ENCODE measurements at regions not wholly inside any gene's neighbourhood (a gene's known extent, or its start where the extent isn't known, plus 50 kb on each side); places are given as distances from the start of the nearest gene placed in this dataset.

- no peak for DNase-seq
Measured at GRCh38 chr12:4012977-4013968, 140.1 kb upstream of the PARP11 start.

GRCh38 chr12:4012073-4012472, 138.9 kb upstream of the PARP11 start:
- DNase-seq, result no peak

- no peak for DNase-seq
Measured at GRCh38 chr12:4011597-4011996, 138.4 kb upstream of the PARP11 start.

GRCh38 chr12:4009979-4010704, 136.9 kb upstream of the PARP11 start:
- DNase-seq, result no peak

GRCh38 chr12:4006743-4007142, 133.5 kb upstream of the PARP11 start:
- DNase-seq, result no peak

DNA sequence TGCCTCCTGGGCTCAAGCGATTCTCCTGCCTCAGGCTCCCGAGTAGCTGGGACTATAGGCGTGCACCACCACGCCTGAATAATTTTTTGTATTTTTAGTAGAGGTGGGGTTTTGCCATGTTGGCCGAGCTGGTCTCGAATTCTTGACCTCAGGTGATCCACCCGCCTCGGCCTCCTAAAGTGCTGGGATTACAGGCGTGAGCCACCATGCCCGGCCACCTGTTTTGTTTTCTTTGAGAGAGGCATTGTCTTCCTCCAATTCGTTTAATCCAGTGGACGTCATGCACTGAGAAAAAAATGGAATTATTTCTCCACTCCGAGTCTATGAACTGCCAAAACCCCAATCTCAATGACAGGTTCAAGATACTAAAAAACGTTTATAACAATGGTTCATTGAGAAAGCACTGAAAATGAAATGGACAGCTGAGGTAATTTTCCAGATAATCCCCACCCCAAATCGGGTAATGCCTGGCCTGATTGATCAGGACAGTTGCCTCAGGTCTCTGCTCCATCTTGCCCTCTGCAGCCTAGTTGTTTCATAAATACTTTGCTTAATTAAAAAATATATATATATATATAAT, 132.7 kb upstream of the PARP11 start:
- no peak for DNase-seq

DNA sequence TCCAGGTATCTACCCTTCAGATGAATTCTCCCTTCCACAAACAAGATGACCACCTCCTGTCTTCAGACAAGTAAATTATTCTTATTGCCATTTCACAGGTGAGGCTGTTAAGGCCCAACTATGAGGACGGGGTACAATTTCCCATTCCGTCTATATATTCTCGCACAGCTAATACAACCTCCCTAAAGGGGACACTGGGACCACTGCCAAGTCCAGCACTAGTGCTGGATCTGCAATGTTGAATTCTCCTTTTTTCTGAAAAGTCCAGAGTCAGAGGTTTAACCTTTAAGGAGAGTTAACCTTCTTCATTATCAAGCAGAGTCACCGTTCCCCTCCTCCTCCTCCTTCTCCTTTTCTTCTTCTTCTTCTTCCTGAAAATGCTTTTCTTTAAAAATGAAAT, 130.4 kb upstream of the PARP11 start:
- DNase-seq, result no peak

DNA sequence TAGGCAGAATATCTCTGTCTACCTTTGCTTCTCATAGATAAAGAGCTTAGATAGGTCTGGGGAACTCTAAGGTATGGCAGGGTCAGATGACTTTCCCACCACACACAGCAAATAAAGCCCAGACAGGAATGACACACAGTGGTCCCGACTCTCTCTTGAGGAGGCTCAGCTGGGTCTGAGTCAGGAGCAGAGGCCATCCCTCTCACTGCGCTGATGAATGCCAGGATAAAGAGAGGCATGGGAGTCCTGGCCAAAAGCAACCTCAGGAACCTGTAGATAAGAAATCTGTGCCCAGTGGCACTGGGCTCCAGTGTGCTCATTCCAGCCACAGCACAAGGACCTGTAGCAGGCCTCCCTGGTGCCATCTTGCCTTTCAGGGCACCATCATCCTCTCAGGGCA, 129.4 kb upstream of the PARP11 start:
- no peak for DNase-seq

GRCh38 chr12:4001841-4002240, 128.6 kb upstream of the PARP11 start:
- DNase-seq, result no peak

- DNase-seq, result no peak
Measured at GRCh38 chr12:4001031-4001430, 127.8 kb upstream of the PARP11 start.

DNA sequence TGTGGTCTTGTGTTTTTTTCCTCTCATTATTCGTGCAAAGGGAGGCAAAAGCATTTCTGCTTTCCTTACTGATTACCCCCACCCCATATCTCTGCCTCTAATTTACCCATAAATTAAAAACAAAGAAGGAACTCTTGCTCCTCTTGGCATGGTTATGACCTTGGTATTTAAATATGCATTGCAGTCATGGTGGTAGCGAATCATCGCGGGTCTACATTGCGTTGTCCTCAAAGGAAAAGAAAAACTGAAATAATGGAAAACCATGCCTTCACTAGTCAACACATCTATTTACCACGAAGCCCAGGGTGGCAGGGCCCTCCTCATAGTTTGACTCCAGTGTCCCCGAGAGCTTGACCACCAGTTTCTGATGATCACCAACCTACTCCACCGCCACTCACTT, 126.7 kb upstream of the PARP11 start:
- DNase-seq, result no peak

DNA sequence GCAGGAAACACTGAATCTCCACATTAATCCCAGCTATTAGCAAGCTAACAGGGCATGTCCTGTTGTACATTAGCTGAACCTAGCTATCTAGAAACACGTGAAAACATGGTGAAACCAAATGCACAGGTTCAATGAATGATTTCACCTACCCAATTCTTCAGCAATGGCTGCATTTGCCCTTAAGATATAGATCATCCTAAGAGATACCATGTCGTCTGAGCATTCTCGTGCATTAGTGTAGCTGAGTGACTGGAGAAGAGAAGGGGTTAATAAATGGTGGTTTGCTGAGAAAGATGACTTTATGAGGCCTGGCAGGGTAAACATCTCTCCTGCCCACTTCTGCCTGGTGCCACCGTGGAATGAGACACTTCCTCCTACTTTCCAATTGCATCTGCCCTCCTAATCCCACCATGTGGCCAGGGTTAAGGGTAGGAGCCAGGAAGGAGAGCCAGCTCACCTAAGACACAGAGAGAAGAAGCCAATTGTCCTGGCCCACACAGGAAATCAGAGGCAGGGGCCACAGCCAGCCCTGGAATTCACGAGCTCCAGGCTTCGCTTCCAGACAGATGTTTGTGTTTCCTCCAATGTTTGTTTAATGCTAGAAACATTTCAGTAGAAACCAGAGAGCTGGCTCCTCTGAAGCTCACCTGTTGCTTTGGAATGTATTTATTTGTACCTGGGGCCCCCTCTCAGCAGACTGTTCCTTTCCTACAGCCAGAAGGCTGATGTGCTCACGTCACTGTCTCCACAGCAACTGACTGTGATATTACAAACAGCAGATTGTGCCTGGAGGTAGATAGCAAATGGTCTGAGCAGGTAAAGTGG, 126.0 kb upstream of the PARP11 start:
- DNase-seq, result no peak

DNA sequence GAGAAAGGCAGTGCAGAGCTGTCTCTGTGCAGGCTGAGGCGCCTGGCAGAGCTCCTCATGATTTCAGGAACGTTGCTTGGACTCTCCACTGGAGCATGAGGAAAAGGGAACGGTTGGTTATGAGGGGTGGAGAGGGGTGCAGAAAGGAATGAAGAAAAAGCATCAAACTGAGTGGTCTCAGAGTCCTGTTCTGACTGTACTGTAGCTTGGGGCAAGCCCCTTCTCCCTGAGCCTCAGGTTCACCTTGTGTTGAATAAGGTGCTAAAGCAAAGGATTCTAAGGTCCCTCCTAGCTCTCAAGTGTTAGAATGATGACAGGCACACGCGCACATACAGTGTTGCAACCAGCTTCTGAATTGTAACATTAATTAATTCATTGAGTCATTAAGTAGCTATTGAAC, 125.2 kb upstream of the PARP11 start:
- DNase-seq, result no peak

GRCh38 chr12:3996322-3996721, 123.1 kb upstream of the PARP11 start:
- no peak for DNase-seq

DNA sequence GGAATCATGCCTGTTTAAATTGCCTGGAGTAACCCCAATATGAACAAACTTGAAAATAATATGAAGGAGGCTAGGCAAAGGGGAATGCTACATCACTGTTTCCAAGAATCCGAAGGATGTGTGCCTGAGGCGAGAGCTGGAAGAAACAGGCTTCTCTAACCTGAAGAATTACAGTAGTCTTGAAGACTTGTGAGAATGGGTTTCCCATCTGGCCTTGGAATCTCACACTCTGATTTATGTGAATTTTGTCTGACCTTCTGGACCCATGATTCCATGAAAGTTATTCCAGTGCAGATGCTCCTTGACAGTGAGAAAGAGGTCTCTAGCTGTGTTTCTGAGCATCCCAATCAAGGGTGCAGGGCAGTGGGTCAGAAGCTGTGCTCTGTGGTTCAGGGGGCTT, 122.1 kb upstream of the PARP11 start:
- DNase-seq, result no peak

DNA sequence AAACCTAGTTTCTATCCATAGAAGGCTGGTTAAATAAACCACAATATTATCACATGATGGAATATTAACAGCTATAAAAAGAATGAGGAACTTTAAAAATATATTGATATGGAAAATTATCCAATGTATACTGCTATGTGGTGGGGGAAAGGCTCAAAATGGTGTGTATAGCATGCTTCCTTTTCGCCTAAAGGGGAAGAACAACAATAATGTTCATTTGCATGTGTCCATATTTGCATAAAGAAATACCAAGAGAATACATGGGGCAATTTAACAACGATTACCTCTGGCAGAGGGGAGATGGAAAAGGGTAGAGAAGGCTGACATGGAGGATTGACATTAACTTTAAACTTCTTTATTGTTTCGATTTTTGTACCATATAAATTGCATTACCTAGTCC, 121.3 kb upstream of the PARP11 start:
- DNase-seq, result no peak

DNA sequence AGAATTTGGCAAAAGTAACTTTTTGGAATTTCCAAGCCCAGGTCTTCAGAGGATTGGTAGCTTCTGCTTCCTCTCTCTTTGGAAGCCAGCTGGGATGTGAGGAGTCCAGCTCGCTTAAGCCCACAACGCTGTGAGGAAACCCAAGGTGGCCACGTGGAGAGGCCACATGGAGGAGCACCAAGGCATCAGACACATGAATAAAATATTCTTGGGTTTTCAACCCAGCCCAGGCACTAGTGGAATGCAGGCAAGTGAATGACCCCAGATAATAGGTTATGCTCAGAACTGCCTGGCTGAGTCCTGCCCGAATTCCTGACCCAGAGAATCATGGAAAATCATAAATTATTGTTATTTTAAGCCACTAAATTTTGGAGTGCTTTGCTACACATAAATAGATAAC, 119.7 kb upstream of the PARP11 start:
- no peak for DNase-seq

DNA sequence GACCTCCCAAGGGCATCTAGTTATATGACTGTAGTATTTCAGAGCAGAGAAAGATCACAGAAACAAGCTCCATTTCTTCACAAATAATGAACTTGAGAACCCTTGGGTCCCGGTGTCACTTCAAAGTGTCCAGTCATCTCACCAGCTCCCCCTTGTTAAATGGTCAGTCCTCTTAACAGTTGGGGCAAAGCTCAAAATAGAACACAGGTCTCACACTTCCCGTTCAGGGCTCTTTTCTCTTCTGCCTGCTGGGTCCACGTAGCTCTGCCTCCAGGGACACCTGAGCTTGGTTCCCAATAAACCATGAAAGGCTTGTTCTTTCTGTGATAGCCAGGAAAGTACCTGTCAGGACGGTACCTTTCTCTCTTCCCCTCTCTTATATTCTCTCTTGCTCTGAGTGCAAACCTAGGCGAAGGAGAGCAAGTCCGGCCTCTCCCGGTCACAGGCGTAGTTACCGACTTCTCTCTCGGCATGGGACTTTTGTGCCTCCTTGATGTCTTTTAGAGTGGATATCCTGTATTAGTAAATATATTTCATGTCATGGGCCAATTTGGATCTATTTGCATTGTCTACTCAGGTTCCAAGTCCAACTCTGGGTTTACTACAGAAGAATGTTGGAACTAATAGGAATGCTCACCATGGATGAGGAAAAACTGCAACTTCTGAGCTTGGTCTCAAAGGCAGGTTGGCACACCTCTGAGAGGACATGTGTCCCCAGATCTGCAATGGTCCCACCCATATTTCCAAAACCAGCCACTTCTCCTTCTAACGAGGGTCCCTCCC, 118.8 kb upstream of the PARP11 start:
- DNase-seq, result no peak

DNA sequence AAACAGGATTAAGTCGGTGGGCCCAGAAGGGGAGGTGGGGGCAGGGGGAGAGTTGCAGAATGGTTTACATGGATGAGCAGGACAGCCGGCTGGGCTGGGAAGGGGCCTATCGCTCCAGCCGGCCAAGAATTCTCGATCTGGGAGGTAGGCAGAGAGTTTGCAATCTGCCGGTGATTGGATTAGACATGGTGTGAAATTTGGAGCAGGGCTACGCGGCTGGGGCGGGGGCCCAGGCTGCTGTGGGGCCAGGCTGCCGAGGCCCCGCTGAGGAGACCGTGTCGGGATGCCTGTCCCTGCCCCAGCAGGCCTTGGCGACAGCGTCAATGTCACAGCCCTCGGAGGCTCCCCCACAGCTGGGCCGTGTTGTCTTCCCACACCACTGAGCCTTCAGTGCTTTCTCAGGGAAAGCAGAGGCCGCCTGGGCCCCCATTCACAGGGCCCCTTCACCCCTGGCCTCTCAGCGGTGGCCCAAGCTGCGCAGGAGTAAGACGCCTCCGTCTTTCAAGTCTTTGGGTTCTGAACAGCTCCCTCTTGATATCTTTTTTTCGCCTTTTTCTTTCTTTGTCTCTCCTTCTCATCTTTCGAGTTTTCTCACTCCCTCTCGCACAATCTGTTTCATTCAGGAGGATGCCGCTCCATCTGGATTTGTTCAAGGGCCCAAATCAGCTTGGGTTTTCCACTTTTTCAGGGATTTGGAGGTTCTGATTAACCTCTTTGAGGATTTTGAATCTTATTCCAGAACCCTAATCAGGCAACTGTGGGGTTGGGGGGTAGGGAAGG, 117.5 kb upstream of the PARP11 start:
- no peak for DNase-seq

DNA sequence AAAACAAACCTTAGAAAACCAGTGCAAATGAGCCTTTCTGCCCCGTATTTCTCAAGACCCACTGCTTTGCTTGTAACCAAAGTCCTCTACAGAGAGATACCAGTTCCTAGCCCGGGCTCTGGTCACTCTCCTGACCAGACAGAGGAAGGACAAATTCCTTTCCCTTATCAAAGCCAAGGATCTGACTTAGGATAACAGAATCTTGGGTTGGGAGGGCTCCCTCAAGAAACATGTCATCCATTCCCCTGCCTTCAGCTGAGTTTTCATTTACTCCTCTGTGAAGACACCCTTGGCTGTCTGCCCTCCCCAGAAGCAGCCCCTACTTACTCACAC, 116.0 kb upstream of the PARP11 start:
- DNase-seq, result no peak

DNA sequence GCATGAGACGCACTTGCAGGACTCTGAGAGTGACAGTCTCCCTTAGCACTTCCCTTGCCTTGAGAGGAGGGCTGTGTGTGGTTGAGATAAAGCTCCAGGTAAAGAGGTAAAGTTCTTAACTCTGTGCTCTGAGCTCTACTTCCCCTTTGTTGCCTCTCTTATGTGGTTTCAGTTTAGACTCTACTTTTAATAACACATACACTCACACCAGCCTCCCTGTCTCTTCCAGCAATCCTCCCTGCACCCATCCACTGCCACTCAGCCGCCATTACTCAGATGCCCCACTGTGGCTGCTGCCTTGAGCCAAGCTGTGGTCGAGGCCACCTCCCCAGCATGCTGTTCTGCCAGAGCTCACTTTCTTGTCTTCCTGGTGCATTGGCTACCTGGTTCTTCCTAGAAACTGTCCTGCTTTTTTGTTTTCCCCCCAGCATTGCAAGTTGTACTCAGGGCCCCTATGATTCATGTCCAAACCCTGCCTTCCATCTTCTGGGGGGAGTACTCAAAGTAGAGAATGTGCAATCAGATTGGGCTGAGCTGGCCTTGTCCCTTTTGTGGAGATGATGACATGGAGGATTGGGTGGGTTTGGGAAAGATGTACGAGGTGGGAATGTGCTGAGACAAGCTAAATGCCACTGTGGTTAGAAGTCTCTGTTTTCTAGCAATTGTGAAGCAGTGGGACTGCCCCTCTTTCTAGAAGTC, 115.5 kb upstream of the PARP11 start:
- no peak for DNase-seq

Data from activated naive CD4-positive, alpha-beta T cell treated with anti-CD3 and anti-CD28 coated beads, Interleukin-2, amount 50 U/mL, for 16 hours (primary cell).